OCI-LY3 (cell line): ENCODE measurements at regions not wholly inside any gene's neighbourhood (a gene's known extent, or its start where the extent isn't known, plus 50 kb on each side); places are given as distances from the start of the nearest gene placed in this dataset.

Source experiments
- EZH2phosphoT487 ChIP-seq: fragments of 200-600 bp; shearing (Covaris generic); IDR thresholded peaks from 2 replicates; pipeline ENCODE4 v1.6.1; 2018; ENCODE audit warnings: antibody characterized with exemption, mixed run types, low read depth
- TF ChIP-seq, protein P1 (sequence below): fragments of 200-600, 300-600 bp; sonication (generic); IDR thresholded peaks from 2 replicates; pipeline ENCODE4 v1.5.1; 2014; ENCODE audit warnings: antibody characterized with exemption, low read length, low read depth

- TF ChIP-seq, protein P1, sequence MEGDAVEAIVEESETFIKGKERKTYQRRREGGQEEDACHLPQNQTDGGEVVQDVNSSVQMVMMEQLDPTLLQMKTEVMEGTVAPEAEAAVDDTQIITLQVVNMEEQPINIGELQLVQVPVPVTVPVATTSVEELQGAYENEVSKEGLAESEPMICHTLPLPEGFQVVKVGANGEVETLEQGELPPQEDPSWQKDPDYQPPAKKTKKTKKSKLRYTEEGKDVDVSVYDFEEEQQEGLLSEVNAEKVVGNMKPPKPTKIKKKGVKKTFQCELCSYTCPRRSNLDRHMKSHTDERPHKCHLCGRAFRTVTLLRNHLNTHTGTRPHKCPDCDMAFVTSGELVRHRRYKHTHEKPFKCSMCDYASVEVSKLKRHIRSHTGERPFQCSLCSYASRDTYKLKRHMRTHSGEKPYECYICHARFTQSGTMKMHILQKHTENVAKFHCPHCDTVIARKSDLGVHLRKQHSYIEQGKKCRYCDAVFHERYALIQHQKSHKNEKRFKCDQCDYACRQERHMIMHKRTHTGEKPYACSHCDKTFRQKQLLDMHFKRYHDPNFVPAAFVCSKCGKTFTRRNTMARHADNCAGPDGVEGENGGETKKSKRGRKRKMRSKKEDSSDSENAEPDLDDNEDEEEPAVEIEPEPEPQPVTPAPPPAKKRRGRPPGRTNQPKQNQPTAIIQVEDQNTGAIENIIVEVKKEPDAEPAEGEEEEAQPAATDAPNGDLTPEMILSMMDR, result no peak
- TF ChIP-seq EZH2phosphoT487, result no peak
Measured at GRCh38 chr2:57621122-57621663, 425.4 kb upstream of the VRK2 start.
